ENCODE measurements at regions not wholly inside any gene's neighbourhood (a gene's known extent, or its start where the extent isn't known, plus 50 kb on each side); places are given as distances from the start of the nearest gene placed in this dataset.

DNA sequence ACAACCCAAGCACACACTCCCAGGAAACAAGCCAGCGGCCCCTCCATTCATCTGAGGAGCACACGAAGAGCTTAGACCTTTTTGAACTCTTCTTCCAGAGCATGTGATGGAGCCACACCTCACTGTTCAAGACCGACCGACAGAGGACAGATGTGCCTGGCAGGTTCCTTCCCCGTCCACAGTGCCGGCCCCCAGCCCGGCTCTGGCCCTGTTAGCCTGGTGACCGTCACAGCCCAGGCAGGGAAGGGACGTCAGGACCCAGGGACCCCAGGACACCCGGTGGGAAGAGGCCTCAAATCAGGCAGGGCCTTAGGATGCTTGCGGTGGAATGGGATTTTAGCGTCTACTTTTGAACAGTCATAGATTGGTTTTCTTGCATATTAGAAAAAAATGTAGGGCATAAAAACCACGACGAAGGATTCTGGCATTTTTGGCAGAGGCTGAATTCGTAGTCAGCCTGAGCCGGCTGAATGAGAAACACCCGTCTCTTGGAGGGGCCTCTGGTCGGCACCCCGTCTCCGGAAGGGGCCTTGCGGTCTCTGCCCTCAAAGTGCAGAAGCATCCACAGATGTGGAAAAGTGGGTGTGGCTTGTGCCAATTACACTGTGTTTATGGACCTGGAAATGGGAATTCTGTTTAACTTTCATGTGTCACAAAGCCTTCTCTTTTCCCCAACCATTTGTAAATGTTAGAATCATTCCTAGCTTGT lies 79.3 kb downstream of the SIK1 start:
- TF ChIP-seq CTCF (IDR thresholded peaks at IDR 0.05) (no peak), POLR2A (IDR thresholded peaks at IDR 0.05) (no peak)

All from uterus (tissue), 2 donors.